HCT116 (cell line): ENCODE measurements at regions not wholly inside any gene's neighbourhood (a gene's known extent, or its start where the extent isn't known, plus 50 kb on each side); places are given as distances from the start of the nearest gene placed in this dataset.
"Not testable (repeated sequence)": the region's sequence is repeated elsewhere in the genome, so short reads cannot be mapped to it uniquely, and the experiment has no call there.

ENCODE experiments used
- CTCF ChIP-seq, 3 experiments: fragments of 200-600 bp in 1 of 3; sonication (generic) in 1 of 3; IDR thresholded peaks in 2 of 3; conservative IDR thresholded peaks in 1 of 3; 2 replicates each; pipeline ENCODE4 v1.5.1; 2012 to 2017; ENCODE audit warnings: low read depth in 2 of 3, low read length in 2 of 3, antibody characterized with exemption in 1 of 3, borderline replicate concordance in 1 of 3, control low read depth in 1 of 3, mild to moderate bottlenecking in 1 of 3, mixed read lengths in 1 of 3, mixed run types in 1 of 3, moderate library complexity in 1 of 3; ENCODE audit not compliant: insufficient read depth in 1 of 3
- EZH2 ChIP-seq: fragments of 200-600 bp; sonication (generic); IDR thresholded peaks from 2 replicates; pipeline ENCODE4 v1.6.1; 2017; ENCODE audit warnings: antibody characterized with exemption, mixed run types
- JUND ChIP-seq: IDR thresholded peaks from 2 replicates; pipeline ENCODE4 v1.6.1; 2012
- POLR2A ChIP-seq: IDR thresholded peaks from 2 replicates; pipeline ENCODE4 v1.7.0; 2011; ENCODE audit warnings: borderline replicate concordance; ENCODE audit not compliant: insufficient read depth, insufficient read length; ENCODE audit errors: extremely low read depth
- POLR2AphosphoS5 ChIP-seq: IDR thresholded peaks from 2 replicates; pipeline ENCODE4 v1.6.1; 2011; ENCODE audit warnings: mild to moderate bottlenecking, low read depth, low read length, moderate library complexity
- REST ChIP-seq: IDR thresholded peaks from 2 replicates; pipeline ENCODE4 v1.6.1; 2012; ENCODE audit warnings: low read depth
- SP1 ChIP-seq: IDR thresholded peaks from 2 replicates; pipeline ENCODE4 v1.6.1; 2012; ENCODE audit warnings: low read depth
- YY1 ChIP-seq: IDR thresholded peaks from 2 replicates; pipeline ENCODE4 v1.6.1; 2011; ENCODE audit warnings: low read length, low read depth, moderate library complexity, mild to moderate bottlenecking; ENCODE audit not compliant: insufficient replicate concordance; ENCODE audit errors: extremely low read depth
- ZFX ChIP-seq: fragments of 450-650 bp; IDR thresholded peaks from 2 replicates; pipeline ENCODE4 v1.6.1; 2017
- ZNF274 ChIP-seq: fragments of 200-500 bp; sonication (Bioruptor generic); IDR thresholded peaks from 2 replicates; pipeline ENCODE4 v1.6.1; 2014; ENCODE audit warnings: mild to moderate bottlenecking, low read depth, low read length, inconsistent platforms

DNA sequence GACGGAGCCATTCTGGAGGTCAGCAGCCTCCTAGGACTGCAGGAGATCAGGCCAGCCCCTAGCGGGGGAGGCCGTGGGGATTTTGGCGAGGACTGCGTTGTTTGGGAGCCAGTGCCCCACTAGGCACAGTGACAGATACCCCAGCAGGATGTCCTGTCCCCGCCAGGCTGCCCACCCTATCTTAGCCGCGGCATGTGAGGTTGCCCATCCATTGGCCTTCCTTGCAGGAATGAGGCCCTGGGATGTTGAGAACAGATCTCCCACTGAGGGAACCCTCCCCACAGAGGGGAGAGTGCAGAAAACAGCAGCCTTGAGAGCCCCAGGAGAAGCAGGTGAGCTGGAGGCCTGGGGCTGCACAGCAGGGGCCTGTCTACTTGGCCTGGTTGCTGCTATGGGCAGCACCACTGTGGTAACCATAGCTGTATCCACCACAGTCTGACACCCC lies 385.5 kb downstream of the TMEM121 start:
- TF ChIP-seq CTCF (IDR thresholded peaks at IDR 0.05 in 2 of 3, conservative IDR thresholded peaks at IDR 0.05 in 1 of 3; ENCODE audit: borderline replicate concordance in 1 of 3, insufficient read depth in 1 of 3, low read depth in 2 of 3, low read length in 2 of 3); EZH2; JUND; SP1; POLR2A; ZFX; REST; POLR2AphosphoS5; ZNF274; YY1: not testable (repeated sequence)
